Suprapubic skin (tissue), 3 donors: ENCODE measurements at regions not wholly inside any gene's neighbourhood (a gene's known extent, or its start where the extent isn't known, plus 50 kb on each side); places are given as distances from the start of the nearest gene placed in this dataset.

ENCODE experiments used
- CTCF ChIP-seq, 2 donors: fragments of 200-600 bp in 1 of 2; fragments of 450-650 bp in 1 of 2; sonication (generic) in 1 of 2; IDR thresholded peaks; one replicate each; pipeline ENCODE4 v1.5.1; 2016 to 2019; ENCODE audit warnings: antibody characterized with exemption in 2 of 2, mild to moderate bottlenecking in 1 of 2, moderate library complexity in 1 of 2
- POLR2AphosphoS5 ChIP-seq, 3 donors: sonication (generic); formaldehyde crosslinking; IDR thresholded peaks; one replicate each; pipeline ENCODE4 v1.6.1; 2017; ENCODE audit warnings: antibody characterized with exemption in 3 of 3

- TF ChIP-seq CTCF (IDR thresholded peaks at IDR 0.05) (no peak), POLR2AphosphoS5 (IDR thresholded peaks at IDR 0.05) (no peak)
Observed at GRCh38 chr20:12020846-12021245, 103.2 kb downstream of the BTBD3 start.
